Activated CD4-positive, alpha-beta T cell treated with anti-CD3 and anti-CD28 coated beads for 4 hours (primary cell): ENCODE measurements at regions not wholly inside any gene's neighbourhood (a gene's known extent, or its start where the extent isn't known, plus 50 kb on each side); places are given as distances from the start of the nearest gene placed in this dataset.

Experiments used
- DNase-seq, 2 donors: peaks; one replicate each; pipeline ENCODE4 v3.0.0-alpha.2; 2020

DNA sequence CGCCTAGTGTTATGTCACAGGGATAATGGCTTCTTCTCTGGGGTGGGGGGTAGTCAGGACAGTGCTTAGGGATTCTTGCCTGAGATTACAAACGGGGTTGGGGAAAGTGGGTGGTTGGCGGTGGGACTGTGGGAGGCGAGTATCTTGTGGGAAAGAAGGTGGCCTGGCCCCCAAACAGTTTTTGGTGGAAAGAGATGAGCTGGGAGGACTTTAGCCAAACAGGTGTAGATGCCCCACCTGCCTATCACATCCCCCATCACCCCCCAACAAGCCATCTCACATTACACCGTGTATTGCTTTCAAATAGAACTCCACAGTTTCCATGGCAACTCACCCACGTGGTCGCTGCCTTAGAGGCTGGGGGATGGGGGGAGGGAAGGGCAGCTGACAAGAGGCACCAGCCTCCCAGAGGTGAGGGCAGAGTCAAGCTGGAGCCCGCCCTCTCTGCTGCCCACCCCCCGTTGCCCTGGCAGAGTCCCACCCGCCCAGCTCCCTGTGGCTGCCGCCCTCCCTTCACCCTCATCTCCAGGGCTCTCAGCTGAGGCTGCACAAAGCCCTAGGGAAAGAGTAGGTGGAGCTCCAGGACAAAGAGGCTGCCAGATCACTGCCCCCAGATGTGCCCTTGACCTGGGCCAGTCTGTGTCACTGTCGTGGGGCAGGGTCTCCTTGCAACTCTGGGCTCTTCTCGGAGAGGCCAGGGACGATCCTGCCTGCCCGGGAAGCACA lies 98.3 kb downstream of the LRRC74A start:
- DNase-seq, result peak; percentile 29 to 33

DNA sequence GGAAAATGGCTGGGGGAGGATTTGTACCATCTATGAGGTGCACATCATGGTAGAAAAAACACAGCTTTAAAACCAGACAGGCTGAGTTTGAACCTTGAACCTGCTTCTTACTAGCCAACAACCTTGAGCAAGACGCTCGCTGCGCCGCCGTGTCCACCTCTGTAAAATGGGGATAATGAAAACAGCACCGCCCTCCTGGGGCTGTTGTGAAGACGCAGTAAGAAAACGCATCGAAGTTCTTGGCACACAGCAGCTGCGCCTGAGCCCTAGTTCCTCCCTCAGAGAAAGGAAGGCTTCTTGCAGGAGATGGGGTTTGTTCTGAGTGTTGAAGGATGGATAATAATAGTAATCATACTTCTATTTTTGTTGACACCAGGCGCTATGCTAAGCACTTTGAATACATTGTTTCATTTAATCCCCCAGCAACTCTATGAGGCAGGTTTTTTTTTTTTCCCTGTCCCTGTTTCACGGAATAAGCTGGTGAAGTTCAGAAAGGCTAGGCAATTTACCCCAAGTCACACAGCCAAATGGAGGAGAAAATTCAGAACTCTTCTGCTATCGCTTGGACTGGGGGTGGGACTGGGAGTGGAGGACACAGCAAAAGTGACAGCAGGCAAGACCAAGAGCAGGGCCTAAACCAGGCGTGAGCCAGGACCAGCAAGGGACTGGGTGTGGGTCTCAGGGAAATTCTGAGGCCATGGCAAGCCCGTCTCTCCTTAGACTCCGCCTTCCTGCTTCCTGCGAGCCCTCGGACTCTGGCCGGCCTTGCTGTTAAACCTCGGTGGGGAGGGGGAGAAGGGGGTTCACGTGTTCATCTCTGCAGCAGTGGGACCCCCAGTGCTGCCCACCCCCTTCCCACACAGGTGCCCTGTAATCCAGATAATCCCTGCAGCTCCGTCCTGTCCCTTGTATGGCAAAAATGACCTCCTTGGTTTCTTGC lies 97.5 kb downstream of the LRRC74A start:
- DNase-seq, result no peak

DNA sequence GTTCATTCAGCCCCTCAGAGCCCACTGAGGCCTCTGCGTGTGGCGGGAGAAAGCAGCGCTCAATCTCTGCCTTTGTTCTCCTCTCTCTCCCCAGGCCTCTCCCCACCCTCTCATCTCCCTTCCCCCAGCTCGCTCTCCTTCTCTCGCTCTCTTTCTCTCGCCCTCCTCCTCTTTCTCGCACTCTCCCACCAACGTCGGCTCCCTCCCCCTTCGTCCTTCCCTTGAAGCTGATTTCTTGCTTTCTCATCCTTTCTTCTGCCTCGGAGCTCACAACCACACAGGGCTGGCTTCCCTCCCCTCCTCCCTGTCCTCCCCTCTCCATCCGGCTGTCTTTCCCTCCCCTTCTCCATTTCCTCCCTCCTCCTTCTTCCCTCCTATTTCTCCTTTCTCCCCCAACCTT lies 96.4 kb downstream of the LRRC74A start:
- DNase-seq, result no peak

DNA sequence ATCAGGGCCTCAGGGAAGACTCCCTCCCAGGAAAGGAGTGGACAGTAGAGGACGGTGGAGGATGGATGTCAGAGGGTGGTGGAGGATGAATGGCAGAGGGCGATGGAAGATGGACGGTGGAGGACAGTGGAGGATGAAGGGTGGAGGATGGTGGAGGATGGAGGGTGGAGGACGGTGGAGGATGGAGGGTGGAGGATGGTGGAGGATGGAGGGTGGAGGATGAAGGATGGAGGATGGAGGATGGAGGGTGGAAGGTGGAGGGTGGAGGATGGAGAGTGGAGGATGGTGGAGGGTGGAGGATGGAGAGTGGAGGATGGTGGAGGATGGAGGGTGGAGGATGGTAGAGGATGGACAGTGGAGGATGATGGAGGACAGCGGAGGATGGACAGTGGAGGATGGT lies 95.9 kb downstream of the LRRC74A start:
- DNase-seq, result no peak

DNA sequence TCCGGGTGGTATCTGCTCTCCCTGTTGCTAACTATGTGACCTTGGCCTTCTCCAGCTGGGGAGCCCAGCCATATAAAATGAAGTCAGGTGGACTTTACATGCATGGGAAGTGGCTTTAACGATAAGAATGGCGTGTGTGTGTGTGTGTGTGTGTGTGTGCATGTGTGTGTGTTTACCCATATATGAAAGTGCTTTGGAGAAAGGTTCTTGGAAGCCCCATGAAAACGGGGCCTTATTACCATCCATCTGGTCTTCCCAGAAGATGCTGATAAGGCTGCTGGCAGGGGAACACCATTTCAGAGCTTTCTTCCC lies 94.8 kb downstream of the LRRC74A start:
- DNase-seq, result no peak

DNA sequence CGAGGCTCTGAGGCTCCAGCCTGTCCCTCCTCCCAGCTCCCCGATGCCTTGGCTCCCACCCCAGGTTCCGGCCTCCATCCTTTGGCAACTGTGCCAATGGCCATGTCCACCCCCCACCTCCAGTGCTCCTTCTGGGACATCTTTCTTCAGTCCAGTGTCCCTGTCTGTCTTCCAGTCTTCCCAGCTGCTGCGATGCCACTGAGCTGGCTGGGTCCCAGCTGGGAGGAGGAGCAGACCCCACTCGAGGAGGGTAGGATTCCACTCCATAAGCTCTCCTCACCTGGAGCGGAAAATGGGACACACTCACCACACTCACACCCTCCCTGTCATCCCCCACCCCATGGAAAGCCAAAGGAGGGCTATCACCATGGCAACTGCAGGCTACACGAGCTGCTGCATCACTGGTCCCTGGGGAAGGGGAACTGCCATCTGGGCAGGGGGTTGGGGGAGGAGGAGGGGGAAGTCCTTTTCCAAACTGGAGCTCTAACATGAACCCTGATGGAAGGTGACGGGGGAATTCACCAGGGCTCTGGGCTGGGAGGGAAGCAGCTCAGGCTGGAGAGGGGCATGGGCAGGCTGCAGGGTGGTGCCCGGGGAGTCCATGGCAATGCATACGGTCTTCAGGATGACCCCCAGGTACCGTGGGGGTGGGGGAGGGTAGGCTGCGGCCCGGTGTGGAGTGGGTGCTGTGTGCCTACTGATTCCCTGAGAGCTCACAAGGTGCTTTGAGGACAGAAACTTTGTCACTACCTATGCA lies 94.3 kb downstream of the LRRC74A start:
- DNase-seq, result no peak

DNA sequence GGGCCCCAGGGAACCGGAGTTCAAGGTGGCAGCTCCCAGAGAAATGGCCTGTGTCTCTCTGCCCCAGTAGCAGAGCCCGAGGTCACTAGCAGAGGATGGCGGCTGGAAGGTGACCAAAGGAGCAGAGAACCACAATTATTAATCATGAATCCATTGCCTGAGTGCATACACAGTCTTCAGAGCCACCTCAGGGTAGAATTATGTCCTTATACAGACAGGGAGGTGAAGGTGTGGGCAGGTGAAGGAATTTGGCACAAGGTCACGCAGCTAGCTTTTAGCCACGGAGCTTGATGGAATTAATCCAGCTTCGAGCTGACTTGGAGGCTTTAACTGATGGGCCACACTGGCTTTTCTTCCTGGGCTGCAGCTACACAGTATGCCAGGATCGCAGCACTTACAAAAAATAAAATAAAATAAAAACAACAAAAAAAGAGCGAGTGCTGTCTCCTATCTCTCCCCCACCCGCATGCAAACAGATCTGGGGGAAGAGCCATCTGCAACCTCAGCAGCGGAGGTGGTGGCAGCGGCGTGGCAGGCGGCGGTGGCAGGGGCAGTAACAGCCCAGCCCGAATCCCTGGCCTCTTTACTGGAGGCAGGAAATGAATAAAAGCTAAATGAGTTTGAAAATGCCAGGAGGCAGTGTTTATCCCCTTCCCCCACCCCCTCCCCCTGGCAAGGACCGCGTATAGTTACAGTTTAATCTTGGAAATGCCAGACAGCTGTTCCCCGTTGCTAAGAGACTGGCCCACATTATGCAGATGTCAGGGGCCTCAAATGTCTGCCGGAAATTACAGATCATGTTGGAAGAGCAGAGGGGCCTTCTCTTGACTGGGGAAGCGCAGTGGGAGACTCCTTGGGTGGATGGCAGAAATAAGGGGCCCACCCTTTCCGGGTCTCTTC lies 93.5 kb downstream of the LRRC74A start:
- DNase-seq, result peak in 1 of 2 donors; percentile 15
